ENCODE measurements at regions not wholly inside any gene's neighbourhood (a gene's known extent, or its start where the extent isn't known, plus 50 kb on each side); places are given as distances from the start of the nearest gene placed in this dataset.

GRCh38 chr19:28961772-28962500 is 251.0 kb downstream of the UQCRFS1 start:
- ChIA-PET CTCF (interaction anchor here (0.6 kb wide), 1 partner anchor 176 kb away, joined by 4 read pairs; no protein-coding TSS in a partner anchor), POLR2A (no interaction called here)
- ATAC-seq = no peak
- intact Hi-C loops (cut with DNase I, micrococcal nuclease) = no loop called here
- Mint-ChIP-seq H3K4me1 (no peaks in the 10 kb centered on the region), H3K9me3 (ENCODE audit: low read depth) (peaks cover 2% of the 10 kb centered on the region), H3K27me3 (peaks cover 5% of the 10 kb centered on the region), H3K27ac (no peak overlapping the region), H3K36me3 (ENCODE audit: low read depth) (no peaks in the 10 kb centered on the region), H3K4me3 (no peak overlapping the region)
- no peak for DNase-seq

GRCh38 chr19:28960986-28961705 is 251.8 kb downstream of the UQCRFS1 start:
- DNase-seq (no peak), ATAC-seq (no peak)
- intact Hi-C loops (cut with DNase I, micrococcal nuclease) = no loop called here
- Mint-ChIP-seq H3K9me3 (ENCODE audit: low read depth) (peaks cover 2% of the 10 kb centered on the region), H3K4me3 (no peak overlapping the region), H3K4me1 (no peaks in the 10 kb centered on the region), H3K27me3 (peaks cover 5% of the 10 kb centered on the region), H3K36me3 (ENCODE audit: low read depth) (no peaks in the 10 kb centered on the region), H3K27ac (no peak overlapping the region)
- ChIA-PET CTCF (no interaction called here), POLR2A (no interaction called here)

GRCh38 chr19:28960586-28960985 is 252.4 kb downstream of the UQCRFS1 start:
- ChIA-PET POLR2A (no interaction called here), CTCF (no interaction called here)
- H3K27me3 Mint-ChIP-seq = peaks cover 5% of the 10 kb centered on the region

GRCh38 chr19:28956961-28957360 is 256.0 kb downstream of the UQCRFS1 start:
- DNase-seq = no peak
- Mint-ChIP-seq H3K36me3 (ENCODE audit: low read depth) (no peaks in the 10 kb centered on the region), H3K9me3 (ENCODE audit: low read depth) (peaks cover 2% of the 10 kb centered on the region), H3K4me1 (no peaks in the 10 kb centered on the region), H3K4me3 (no peak overlapping the region), H3K27me3 (peaks cover 2% of the 10 kb centered on the region), H3K27ac (no peak overlapping the region)
- POLR2A ChIA-PET = no interaction called here
- CTCF ChIA-PET = no interaction called here
- no peak for ATAC-seq
- intact Hi-C loops (cut with DNase I, micrococcal nuclease) = no loop called here

More at GRCh38 chr19:28960586-28960985, 252.4 kb downstream of the UQCRFS1 start:
- intact Hi-C loops (cut with DNase I, micrococcal nuclease) = no loop called here
- Mint-ChIP-seq H3K9me3 (ENCODE audit: low read depth) (peaks cover 2% of the 10 kb centered on the region), H3K27ac (no peak overlapping the region), H3K4me3 (no peak overlapping the region), H3K36me3 (ENCODE audit: low read depth) (no peaks in the 10 kb centered on the region), H3K4me1 (no peaks in the 10 kb centered on the region)
- DNase-seq (no peak), ATAC-seq (no peak)

GRCh38 chr19:28956421-28956820 is 256.5 kb downstream of the UQCRFS1 start:
- Mint-ChIP-seq H3K4me1 (no peaks in the 10 kb centered on the region), H3K4me3 (no peak overlapping the region), H3K27me3 (peaks cover 2% of the 10 kb centered on the region), H3K27ac (no peak overlapping the region), H3K36me3 (ENCODE audit: low read depth) (no peaks in the 10 kb centered on the region), H3K9me3 (ENCODE audit: low read depth) (peaks cover 2% of the 10 kb centered on the region)
- no peak for ATAC-seq
- ChIA-PET CTCF (no interaction called here), POLR2A (no interaction called here)
- DNase-seq = no peak
- intact Hi-C loops (cut with DNase I, micrococcal nuclease) = no loop called here

- Mint-ChIP-seq H3K36me3 (ENCODE audit: low read depth) (no peaks in the 10 kb centered on the region), H3K27ac (no peak overlapping the region), H3K27me3 (no peaks in the 10 kb centered on the region), H3K4me1 (no peaks in the 10 kb centered on the region), H3K9me3 (ENCODE audit: low read depth) (no peaks in the 10 kb centered on the region), H3K4me3 (no peak overlapping the region)
- intact Hi-C loops (cut with DNase I, micrococcal nuclease) = no loop called here
- DNase-seq (no peak), ATAC-seq (no peak)
- ChIA-PET POLR2A (no interaction called here), CTCF (no interaction called here)
Observed at GRCh38 chr19:28949535-28949934, 263.4 kb downstream of the UQCRFS1 start.

- no peak for ATAC-seq
- H3K4me3 Mint-ChIP-seq = no peak overlapping the region
- POLR2A ChIA-PET = no interaction called here
Observed at GRCh38 chr19:28949027-28949426, 263.9 kb downstream of the UQCRFS1 start.

GRCh38 chr19:28948566-28948965 is 264.4 kb downstream of the UQCRFS1 start:
- Mint-ChIP-seq H3K4me3 (no peak overlapping the region), H3K4me1 (no peaks in the 10 kb centered on the region), H3K27me3 (no peaks in the 10 kb centered on the region), H3K9me3 (ENCODE audit: low read depth) (no peaks in the 10 kb centered on the region), H3K36me3 (ENCODE audit: low read depth) (no peaks in the 10 kb centered on the region), H3K27ac (no peak overlapping the region)
- no peak for DNase-seq
- ChIA-PET POLR2A (no interaction called here), CTCF (no interaction called here)
- ATAC-seq = no peak
- intact Hi-C loops (cut with DNase I, micrococcal nuclease) = no loop called here

More at GRCh38 chr19:28949027-28949426, 263.9 kb downstream of the UQCRFS1 start:
- Mint-ChIP-seq H3K27me3 (no peaks in the 10 kb centered on the region), H3K9me3 (ENCODE audit: low read depth) (no peaks in the 10 kb centered on the region), H3K36me3 (ENCODE audit: low read depth) (no peaks in the 10 kb centered on the region), H3K27ac (no peak overlapping the region), H3K4me1 (no peaks in the 10 kb centered on the region)
- intact Hi-C loops (cut with DNase I, micrococcal nuclease) = no loop called here
- DNase-seq = no peak
- CTCF ChIA-PET = no interaction called here

GRCh38 chr19:28948026-28948425 is 264.9 kb downstream of the UQCRFS1 start:
- Mint-ChIP-seq H3K36me3 (ENCODE audit: low read depth) (no peaks in the 10 kb centered on the region), H3K4me1 (no peaks in the 10 kb centered on the region), H3K4me3 (no peak overlapping the region), H3K9me3 (ENCODE audit: low read depth) (no peaks in the 10 kb centered on the region), H3K27ac (no peak overlapping the region), H3K27me3 (no peaks in the 10 kb centered on the region)
- ChIA-PET POLR2A (no interaction called here), CTCF (no interaction called here)
- intact Hi-C loops (cut with DNase I, micrococcal nuclease) = no loop called here
- DNase-seq (no peak), ATAC-seq (no peak)

GRCh38 chr19:28943651-28944050 is 269.3 kb downstream of the UQCRFS1 start:
- intact Hi-C loops (cut with DNase I, micrococcal nuclease) = no loop called here
- ChIA-PET POLR2A (no interaction called here), CTCF (interaction anchor here (2.2 kb wide), 1 partner anchor 320 kb away, joined by 8 read pairs; no protein-coding TSS in a partner anchor)
- no peaks in the 10 kb centered on the region for H3K4me1 Mint-ChIP-seq
- no peaks in the 10 kb centered on the region for H3K9me3 Mint-ChIP-seq (ENCODE audit: low read depth)
- ATAC-seq (no peak), DNase-seq (no peak)
- H3K36me3 Mint-ChIP-seq (ENCODE audit: low read depth) = no peaks in the 10 kb centered on the region
- H3K27ac Mint-ChIP-seq = no peak overlapping the region
- no peaks in the 10 kb centered on the region for H3K27me3 Mint-ChIP-seq
- no peak overlapping the region for H3K4me3 Mint-ChIP-seq

GRCh38 chr19:28941833-28942232 is 271.1 kb downstream of the UQCRFS1 start:
- Mint-ChIP-seq H3K9me3 (ENCODE audit: low read depth) (no peaks in the 10 kb centered on the region), H3K4me1 (no peaks in the 10 kb centered on the region), H3K4me3 (no peak overlapping the region), H3K27ac (no peak overlapping the region), H3K27me3 (no peaks in the 10 kb centered on the region), H3K36me3 (ENCODE audit: low read depth) (no peaks in the 10 kb centered on the region)
- ChIA-PET CTCF (no interaction called here), POLR2A (no interaction called here)
- intact Hi-C loops (cut with DNase I, micrococcal nuclease) = no loop called here
- no peak for ATAC-seq
- DNase-seq = no peak

GRCh38 chr19:28940751-28941500 is 272.0 kb downstream of the UQCRFS1 start:
- H3K9me3 Mint-ChIP-seq (ENCODE audit: low read depth) = no peaks in the 10 kb centered on the region
- ChIA-PET POLR2A (no interaction called here), CTCF (no interaction called here)
- H3K4me3 Mint-ChIP-seq = no peak overlapping the region
- ATAC-seq = no peak
- H3K36me3 Mint-ChIP-seq (ENCODE audit: low read depth) = no peaks in the 10 kb centered on the region
- no peak for DNase-seq
- no peaks in the 10 kb centered on the region for H3K27me3 Mint-ChIP-seq
- no peak overlapping the region for H3K27ac Mint-ChIP-seq
- H3K4me1 Mint-ChIP-seq = no peaks in the 10 kb centered on the region
- intact Hi-C loops (cut with DNase I, micrococcal nuclease) = no loop called here
